Neural progenitor cell (in vitro differentiated cells): ENCODE measurements at regions not wholly inside any gene's neighbourhood (a gene's known extent, or its start where the extent isn't known, plus 50 kb on each side); places are given as distances from the start of the nearest gene placed in this dataset.

Experiments used
- EZH2 ChIP-seq: fragments of 200-600 bp; sonication (generic); IDR thresholded peaks from 2 replicates; pipeline ENCODE4 v1.6.1; 2017; ENCODE audit warnings: antibody characterized with exemption, mild to moderate bottlenecking, moderate library complexity
- EZH2phosphoT487 ChIP-seq: fragments of 200-600 bp; sonication (generic); IDR thresholded peaks from 2 replicates; pipeline ENCODE4 v1.6.1; 2017; ENCODE audit warnings: antibody characterized with exemption
- TF ChIP-seq, protein P1 (sequence below): fragments of 200-600 bp; sonication (generic); IDR thresholded peaks from 2 replicates; pipeline ENCODE4 v1.5.1; 2017; ENCODE audit warnings: antibody characterized with exemption, mild to moderate bottlenecking

DNA sequence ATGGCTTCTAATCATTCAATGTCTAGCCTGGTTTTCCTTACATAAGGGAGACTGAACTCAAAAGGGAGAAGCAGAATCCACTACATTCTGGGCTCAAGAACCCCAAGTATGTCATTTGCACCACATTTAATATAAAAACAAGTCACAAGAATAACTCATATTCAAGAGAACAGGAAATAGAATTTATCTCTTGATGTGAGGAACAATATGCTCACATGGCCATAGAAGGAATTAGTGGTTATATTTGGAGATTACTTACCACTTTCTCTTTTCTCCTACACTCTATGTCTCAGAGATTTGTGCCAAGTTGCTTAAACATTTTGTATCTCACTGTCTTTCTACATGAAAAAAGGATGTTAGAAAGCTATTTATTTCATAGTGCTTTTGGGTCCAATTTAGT, 922.6 kb upstream of the PABPC4L start:
- TF ChIP-seq, protein P1, sequence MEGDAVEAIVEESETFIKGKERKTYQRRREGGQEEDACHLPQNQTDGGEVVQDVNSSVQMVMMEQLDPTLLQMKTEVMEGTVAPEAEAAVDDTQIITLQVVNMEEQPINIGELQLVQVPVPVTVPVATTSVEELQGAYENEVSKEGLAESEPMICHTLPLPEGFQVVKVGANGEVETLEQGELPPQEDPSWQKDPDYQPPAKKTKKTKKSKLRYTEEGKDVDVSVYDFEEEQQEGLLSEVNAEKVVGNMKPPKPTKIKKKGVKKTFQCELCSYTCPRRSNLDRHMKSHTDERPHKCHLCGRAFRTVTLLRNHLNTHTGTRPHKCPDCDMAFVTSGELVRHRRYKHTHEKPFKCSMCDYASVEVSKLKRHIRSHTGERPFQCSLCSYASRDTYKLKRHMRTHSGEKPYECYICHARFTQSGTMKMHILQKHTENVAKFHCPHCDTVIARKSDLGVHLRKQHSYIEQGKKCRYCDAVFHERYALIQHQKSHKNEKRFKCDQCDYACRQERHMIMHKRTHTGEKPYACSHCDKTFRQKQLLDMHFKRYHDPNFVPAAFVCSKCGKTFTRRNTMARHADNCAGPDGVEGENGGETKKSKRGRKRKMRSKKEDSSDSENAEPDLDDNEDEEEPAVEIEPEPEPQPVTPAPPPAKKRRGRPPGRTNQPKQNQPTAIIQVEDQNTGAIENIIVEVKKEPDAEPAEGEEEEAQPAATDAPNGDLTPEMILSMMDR = no peak
- TF ChIP-seq EZH2 (no peak), EZH2phosphoT487 (no peak)
